ENCODE measurements at regions not wholly inside any gene's neighbourhood (a gene's known extent, or its start where the extent isn't known, plus 50 kb on each side); places are given as distances from the start of the nearest gene placed in this dataset.

- DNase-seq (ENCODE audit: low read depth, low spot score) (no peak), ATAC-seq (no peak), FAIRE-seq (no peak)
- ChIA-PET CTCF (no interaction called here), SMC1A (ENCODE audit: uncharacterized antibody, unreplicated experiment) (interaction anchor here (1.1 to 1.5 kb wide), 3 partner anchors 7 to 11 kb away, joined by 3 to 4 read pairs (median 4); no protein-coding TSS in a partner anchor), POLR2A (no interaction called here), RAD21 (ENCODE audit: unreplicated experiment) (no interaction called here)
- Histone ChIP-seq H3K4me2 (ENCODE audit: control insufficient read depth, insufficient read depth) (no peak overlapping the region), H3K9me3 (replicated peaks; ENCODE audit: control insufficient read depth, insufficient read depth, low read length) (no peaks in the 10 kb centered on the region; the same call in 2 of the 3 replicates), H3K4me3 (no peak overlapping the region), H3K36me3 (ENCODE audit: control insufficient read depth in 2 of 2, insufficient read depth in 2 of 2, low read length in 1 of 2) (no peaks in the 10 kb centered on the region; a peak in 1 of 4 replicates), H4K20me1 (ENCODE audit: control insufficient read depth, insufficient read depth) (no peaks in the 10 kb centered on the region), H2AFZ (ENCODE audit: control insufficient read depth, low read depth, low read length) (no peak overlapping the region), H3K79me2 (ENCODE audit: control insufficient read depth, insufficient read depth, low read length) (no peaks in the 10 kb centered on the region), H3K9ac (ENCODE audit: control insufficient read depth, insufficient read depth, low read length) (no peak overlapping the region), H3K4me1 (ENCODE audit: control insufficient read depth, insufficient read depth, low read length) (no peaks in the 10 kb centered on the region), H3K27ac (ENCODE audit: control insufficient read depth, insufficient read depth) (no peak overlapping the region), H3K27me3 (replicated peaks in 1 of 2; ENCODE audit: control insufficient read depth in 2 of 2, insufficient read depth in 2 of 2, low read length in 1 of 2) (no peaks in the 10 kb centered on the region)
- no TSS peak for BruUV-seq (replicated peaks)
- intact Hi-C loops (cut with micrococcal nuclease; ENCODE audit: unreplicated experiment) = no loop called here
- WGBS (ENCODE audit: insufficient coverage, insufficient replicate concordance, low lambda C conversion rate, missing lambda C conversion rate) = 15% methylated on average over 3 of the region's 3 CpGs
- TF ChIP-seq REST (IDR thresholded peaks at IDR 0.05; ENCODE audit: low read depth, low read length) (no peak), BMI1 (IDR thresholded peaks at IDR 0.05; ENCODE audit: borderline replicate concordance) (no peak), CBX5 (IDR thresholded peaks at IDR 0.05; ENCODE audit: low read depth) (no peak), CBFB (IDR thresholded peaks at IDR 0.05; ENCODE audit: low read depth) (no peak)
- in situ Hi-C loops (cut with MboI) = no loop called here
These were observed 263.9 kb upstream of the SULF2 start for GRCh38 chr20:48049171-48049570.

- no peak for FAIRE-seq
- in situ Hi-C loops (cut with MboI) = no loop called here
- H3K27ac ChIP-seq (ENCODE audit: control insufficient read depth, insufficient read depth) = no peak overlapping the region
- ChIA-PET RAD21 (ENCODE audit: unreplicated experiment) (no interaction called here), CTCF (interaction anchor here (0.7 to 1.7 kb wide), 3 partner anchors 9 to 1321 kb away, joined by 3 to 5 read pairs (median 3); no protein-coding TSS in a partner anchor), POLR2A (no interaction called here), SMC1A (ENCODE audit: uncharacterized antibody, unreplicated experiment) (interaction anchor here (0.7 kb wide), 1 partner anchor 1485 kb away, joined by 3 read pairs; no protein-coding TSS in a partner anchor)
- no peak overlapping the region for H3K4me3 ChIP-seq
- no peaks in the 10 kb centered on the region for H3K4me1 ChIP-seq (ENCODE audit: control insufficient read depth, insufficient read depth, low read length)
- no peak for ATAC-seq
- H3K36me3 ChIP-seq (ENCODE audit: control insufficient read depth in 2 of 2, insufficient read depth in 2 of 2, low read length in 1 of 2) = no peaks in the 10 kb centered on the region; a peak in 1 of 4 replicates
- no peaks in the 10 kb centered on the region for H3K27me3 ChIP-seq (replicated peaks in 1 of 2; ENCODE audit: control insufficient read depth in 2 of 2, insufficient read depth in 2 of 2, low read length in 1 of 2)
- no peak overlapping the region for H3K4me2 ChIP-seq (ENCODE audit: control insufficient read depth, insufficient read depth)
- WGBS (ENCODE audit: insufficient coverage, insufficient replicate concordance, low lambda C conversion rate, missing lambda C conversion rate) = 22% methylated on average over 4 of the region's 4 CpGs
- no peak overlapping the region for H3K9ac ChIP-seq (ENCODE audit: control insufficient read depth, insufficient read depth, low read length)
- H3K79me2 ChIP-seq (ENCODE audit: control insufficient read depth, insufficient read depth, low read length) = no peaks in the 10 kb centered on the region
- no peaks in the 10 kb centered on the region for H4K20me1 ChIP-seq (ENCODE audit: control insufficient read depth, insufficient read depth)
- DNase-seq (ENCODE audit: low read depth, low spot score) = no peak
- no peaks in the 10 kb centered on the region; the same call in 2 of the 3 replicates for H3K9me3 ChIP-seq (replicated peaks; ENCODE audit: control insufficient read depth, insufficient read depth, low read length)
- no peak overlapping the region for H2AFZ ChIP-seq (ENCODE audit: control insufficient read depth, low read depth, low read length)
- intact Hi-C loops (cut with micrococcal nuclease; ENCODE audit: unreplicated experiment) = no loop called here
- no TSS peak for BruUV-seq (replicated peaks)
- TF ChIP-seq SIN3A (IDR thresholded peaks at IDR 0.05; ENCODE audit: low read depth, low read length) = no peak
- TF ChIP-seq IRF5 (IDR thresholded peaks at IDR 0.05; ENCODE audit: borderline replicate concordance) = no peak
- no peak for TF ChIP-seq SMAD1 (IDR thresholded peaks at IDR 0.05; ENCODE audit: low read depth, partially characterized antibody)
- TF ChIP-seq E4F1 (IDR thresholded peaks at IDR 0.05; ENCODE audit: borderline replicate concordance, partially characterized antibody) = no peak
- TF ChIP-seq MXI1 (IDR thresholded peaks at IDR 0.05; ENCODE audit: low read depth, low read length) = no peak
- TF ChIP-seq EZH2 (IDR thresholded peaks at IDR 0.05; ENCODE audit: borderline replicate concordance, control insufficient read depth, low read depth, low read length) = no peak
- TF ChIP-seq EED (IDR thresholded peaks at IDR 0.05; ENCODE audit: low read depth) = no peak
These were observed 262.2 kb upstream of the SULF2 start for GRCh38 chr20:48047447-48047846.
